DND-41 (cell line): ENCODE measurements at regions not wholly inside any gene's neighbourhood (a gene's known extent, or its start where the extent isn't known, plus 50 kb on each side); places are given as distances from the start of the nearest gene placed in this dataset.

Experiments used
- CTCF ChIP-seq: IDR thresholded peaks from 2 replicates; pipeline ENCODE4 v1.5.1; 2012; ENCODE audit warnings: borderline replicate concordance, low read length, moderate library complexity, mild to moderate bottlenecking; ENCODE audit not compliant: poor library complexity, severe bottlenecking; ENCODE audit errors: extremely low read depth
- EZH2 ChIP-seq: IDR thresholded peaks from 3 replicates; pipeline ENCODE4 v1.6.1; 2012; ENCODE audit warnings: borderline replicate concordance, low read depth, mild to moderate bottlenecking, moderate library complexity, low read length, inconsistent platforms; ENCODE audit not compliant: severe bottlenecking

- TF ChIP-seq CTCF = no peak
- TF ChIP-seq EZH2 = no peak
Observed at GRCh38 chr6:164396071-164397047, 913.0 kb downstream of the C6orf118 start.
